Left renal cortex interstitium (tissue), 4 donors: ENCODE measurements at regions not wholly inside any gene's neighbourhood (a gene's known extent, or its start where the extent isn't known, plus 50 kb on each side); places are given as distances from the start of the nearest gene placed in this dataset.

Source experiments
- DNase-seq, 4 donors: peaks; one replicate each; pipeline ENCODE4 v3.0.0-alpha.2; 2013; ENCODE audit warnings: low read depth in 4 of 4, low spot score in 2 of 4, missing footprints in 1 of 4

- no peak for DNase-seq
Observed at GRCh38 chr18:44464398-44465180, 216.1 kb upstream of the SETBP1 start.

- DNase-seq = no peak
Observed at GRCh38 chr18:44465381-44465841, 215.3 kb upstream of the SETBP1 start.

GRCh38 chr18:44466997-44467396, 213.7 kb upstream of the SETBP1 start:
- DNase-seq = no peak

GRCh38 chr18:44467718-44468117, 213.0 kb upstream of the SETBP1 start:
- no peak for DNase-seq

- no peak for DNase-seq
Observed at GRCh38 chr18:44473394-44474066, 207.2 kb upstream of the SETBP1 start.

GRCh38 chr18:44474067-44474411, 206.6 kb upstream of the SETBP1 start:
- DNase-seq = no peak

- no peak for DNase-seq
Observed at GRCh38 chr18:44474591-44474990, 206.1 kb upstream of the SETBP1 start.

GRCh38 chr18:44482761-44483160, 197.9 kb upstream of the SETBP1 start:
- no peak for DNase-seq

GRCh38 chr18:44495151-44495550, 185.5 kb upstream of the SETBP1 start:
- no peak for DNase-seq

- DNase-seq = no peak
Observed at GRCh38 chr18:44497311-44497710, 183.4 kb upstream of the SETBP1 start.

GRCh38 chr18:44497757-44498490, 182.8 kb upstream of the SETBP1 start:
- no peak for DNase-seq

- DNase-seq = no peak
Observed at GRCh38 chr18:44500808-44501610, 179.7 kb upstream of the SETBP1 start.

GRCh38 chr18:44502221-44502620, 178.5 kb upstream of the SETBP1 start:
- no peak for DNase-seq

- no peak for DNase-seq
Observed at GRCh38 chr18:44502790-44503189, 177.9 kb upstream of the SETBP1 start.

- no peak for DNase-seq
Observed at GRCh38 chr18:44503854-44504253, 176.8 kb upstream of the SETBP1 start.

GRCh38 chr18:44507729-44508325, 172.9 kb upstream of the SETBP1 start:
- no peak for DNase-seq

- DNase-seq = no peak
Observed at GRCh38 chr18:44508474-44508873, 172.2 kb upstream of the SETBP1 start.

- no peak for DNase-seq
Observed at GRCh38 chr18:44509048-44509447, 171.6 kb upstream of the SETBP1 start.

- DNase-seq = no peak
Observed at GRCh38 chr18:44510390-44510789, 170.3 kb upstream of the SETBP1 start.

- DNase-seq = no peak
Observed at GRCh38 chr18:44513233-44513632, 167.5 kb upstream of the SETBP1 start.
